ENCODE measurements at regions not wholly inside any gene's neighbourhood (a gene's known extent, or its start where the extent isn't known, plus 50 kb on each side); places are given as distances from the start of the nearest gene placed in this dataset.

- DNase-seq: no peak
These were observed 258.3 kb upstream of the MOCS1 start for GRCh38 chr6:40192516-40192915.

- no peak for DNase-seq
These were observed 254.7 kb upstream of the MOCS1 start for GRCh38 chr6:40188931-40189330.

DNA sequence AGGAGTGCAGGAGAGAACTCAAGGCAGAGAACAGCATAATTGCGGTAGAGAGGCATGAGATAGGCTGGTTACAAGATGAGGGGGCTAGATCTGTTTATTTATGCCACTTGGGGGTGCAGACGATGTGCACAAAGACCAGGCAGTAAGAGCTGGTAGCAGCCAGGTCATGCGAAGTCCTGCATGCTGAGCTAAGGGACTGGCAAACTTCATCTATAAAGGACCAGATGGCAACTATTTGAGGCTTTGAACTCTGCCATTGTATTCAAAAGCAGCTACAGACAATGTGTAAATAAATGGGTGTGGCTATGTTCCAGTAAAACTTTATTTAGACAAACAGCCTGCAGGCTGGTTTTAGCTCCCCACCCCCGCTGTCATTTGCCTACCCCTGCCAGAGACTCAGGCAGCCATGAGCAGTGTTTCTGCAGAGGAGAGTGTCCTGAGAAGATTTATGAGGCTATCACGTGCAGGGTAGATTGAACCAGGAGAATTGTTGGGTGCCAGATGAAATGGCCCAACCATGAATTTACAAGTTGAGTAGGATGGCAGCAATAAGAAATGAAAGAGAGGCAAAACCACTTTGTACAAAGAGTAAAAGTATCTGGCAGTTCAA, 253.4 kb upstream of the MOCS1 start:
- no peak for DNase-seq

DNA sequence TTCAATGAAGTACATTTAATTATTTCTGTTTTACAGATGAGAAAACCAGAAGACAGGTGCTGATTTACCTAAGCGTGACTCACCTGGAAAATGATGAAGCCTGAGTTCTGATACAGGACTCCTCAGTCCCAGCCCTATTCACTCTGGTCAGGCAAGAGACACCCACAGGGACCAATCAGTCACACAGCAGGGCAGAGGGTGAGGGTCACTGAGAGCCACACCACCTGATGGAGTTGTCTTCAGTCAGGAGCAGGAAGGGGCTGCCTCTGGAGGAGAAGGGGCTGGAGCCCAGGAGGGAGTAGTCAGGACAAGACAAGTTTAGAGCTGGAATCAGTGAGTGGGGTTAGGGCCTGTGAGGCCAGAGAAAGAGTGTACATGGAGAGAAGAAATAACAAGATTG, 251.2 kb upstream of the MOCS1 start:
- DNase-seq: no peak

GRCh38 chr6:40183902-40184301, 249.6 kb upstream of the MOCS1 start:
- DNase-seq: no peak

DNA sequence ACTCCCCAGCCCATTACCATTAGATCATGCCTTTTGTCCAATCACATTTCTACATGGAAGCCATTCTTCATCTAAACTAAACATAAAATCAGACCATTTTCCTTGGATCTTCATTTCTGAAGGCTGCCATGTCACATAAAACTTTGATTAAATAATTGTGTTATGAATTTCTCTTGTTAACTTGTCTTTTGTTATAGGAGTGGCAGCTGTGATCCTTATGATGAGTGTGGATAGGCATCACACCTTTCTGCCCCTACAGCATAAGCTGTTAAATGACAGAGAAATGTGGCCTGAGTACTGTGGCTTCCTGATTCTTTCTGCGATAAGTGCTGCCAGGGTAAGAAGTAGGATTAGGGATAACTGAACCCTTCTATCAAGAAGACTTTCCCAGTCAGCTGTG, 247.1 kb upstream of the MOCS1 start:
- no peak for DNase-seq

DNA sequence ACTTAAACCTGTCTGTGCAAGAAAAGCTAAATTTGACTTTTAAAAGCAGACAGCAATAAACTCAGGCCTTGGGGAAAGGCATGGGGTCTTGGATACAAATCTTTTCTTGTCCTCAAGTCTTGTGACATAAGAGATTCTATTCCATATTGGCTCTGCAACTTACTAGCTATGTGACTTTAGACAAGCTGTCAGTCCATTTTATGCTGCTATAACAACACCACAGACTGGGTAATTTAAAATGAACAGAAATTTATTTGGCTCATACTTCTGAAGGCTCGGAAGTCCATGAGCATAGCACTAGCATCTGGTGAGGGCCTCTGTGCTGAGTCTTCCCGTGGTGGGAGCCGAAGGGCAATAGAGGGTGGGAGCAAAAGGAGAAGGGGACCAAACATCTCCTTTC, 246.0 kb upstream of the MOCS1 start:
- no peak for DNase-seq

GRCh38 chr6:40179496-40179895, 245.2 kb upstream of the MOCS1 start:
- DNase-seq: no peak

- DNase-seq: no peak
These were observed 243.3 kb upstream of the MOCS1 start for GRCh38 chr6:40177598-40177997.

GRCh38 chr6:40176152-40176551, 241.9 kb upstream of the MOCS1 start:
- DNase-seq: no peak

- DNase-seq: no peak
These were observed 238.0 kb upstream of the MOCS1 start for GRCh38 chr6:40172272-40172671.

GRCh38 chr6:40171343-40171742, 237.1 kb upstream of the MOCS1 start:
- no peak for DNase-seq

GRCh38 chr6:40170856-40171255, 236.6 kb upstream of the MOCS1 start:
- no peak for DNase-seq

DNA sequence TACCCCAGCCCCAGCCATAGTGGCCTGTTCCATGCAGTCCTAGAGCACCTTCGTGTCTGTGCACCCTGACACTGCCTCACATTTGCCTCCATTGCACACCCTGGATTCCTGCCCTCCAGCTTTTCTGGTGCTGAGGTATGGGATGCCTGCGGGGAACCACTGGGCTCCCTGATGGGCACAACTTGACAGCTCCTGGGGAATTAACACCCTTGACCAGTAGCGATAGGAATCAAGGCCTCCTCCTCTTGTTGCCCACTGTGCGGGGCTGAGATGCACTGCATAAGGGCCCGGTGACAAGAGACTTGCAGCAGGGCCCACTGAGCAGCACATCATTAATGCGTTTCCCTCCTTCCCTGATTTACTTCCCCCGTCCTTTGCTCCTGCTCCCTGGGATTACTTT, 235.6 kb upstream of the MOCS1 start:
- DNase-seq: no peak

DNA sequence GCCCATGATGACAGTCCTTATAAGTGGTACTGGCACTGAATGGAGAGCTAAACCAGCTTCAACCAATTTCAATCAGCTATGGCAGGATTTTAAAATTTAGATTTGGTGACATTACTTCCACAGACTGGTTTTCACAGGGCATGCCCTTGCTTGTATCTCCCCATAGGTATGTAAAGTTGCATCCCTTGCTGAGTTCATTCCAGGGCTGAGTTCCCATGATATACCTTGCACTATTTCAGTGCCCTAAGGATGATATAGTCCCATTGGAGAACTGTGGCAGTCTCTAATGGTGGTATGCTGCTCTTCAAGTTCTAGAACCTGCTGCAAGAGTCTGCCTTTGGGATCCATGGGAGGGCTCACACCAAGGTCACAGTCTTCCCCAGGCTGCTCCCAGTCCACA, 232.7 kb upstream of the MOCS1 start:
- no peak for DNase-seq

GRCh38 chr6:40165036-40165709, 230.9 kb upstream of the MOCS1 start:
- DNase-seq: no peak

DNA sequence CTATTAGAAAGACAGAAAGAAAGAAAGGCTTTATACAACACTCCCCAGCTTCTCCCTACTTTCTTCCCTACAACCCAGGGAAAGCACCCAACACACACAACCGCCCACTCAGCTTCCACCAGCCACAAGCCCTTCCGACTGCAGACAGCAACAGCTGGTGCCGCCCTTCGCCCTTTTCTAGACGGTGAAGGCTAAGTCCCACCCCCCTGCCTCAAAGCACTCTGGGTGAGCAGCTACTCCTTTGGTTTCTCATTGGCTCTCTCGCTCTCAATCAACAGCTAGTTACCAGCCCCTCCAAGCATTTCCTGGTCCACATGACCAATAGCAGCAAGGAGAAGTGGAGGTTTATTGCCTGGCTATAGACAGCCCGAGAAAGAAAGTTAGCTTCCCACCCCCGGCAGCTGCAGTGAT, 230.1 kb upstream of the MOCS1 start:
- peak; percentile 16 for DNase-seq

DNA sequence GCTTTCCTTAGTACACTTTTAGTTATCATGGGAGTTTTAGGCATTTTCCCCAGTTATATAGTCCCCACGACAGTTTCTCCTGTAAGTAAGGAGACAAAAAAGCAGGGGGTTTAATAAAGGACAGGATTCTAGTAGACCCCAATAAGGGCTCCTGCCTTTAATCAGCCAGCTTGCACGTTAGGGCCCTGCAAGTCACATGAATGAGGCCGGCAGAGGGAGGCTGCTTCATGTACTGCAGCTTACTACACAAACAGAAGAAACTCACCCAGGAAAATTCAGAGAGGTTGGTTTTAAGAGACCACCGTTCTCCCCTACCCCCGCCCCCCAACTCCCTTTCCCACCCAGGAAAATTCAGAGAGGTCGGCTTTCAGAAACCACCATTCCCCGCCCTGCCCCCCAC, 229.7 kb upstream of the MOCS1 start:
- DNase-seq: no peak

DNA sequence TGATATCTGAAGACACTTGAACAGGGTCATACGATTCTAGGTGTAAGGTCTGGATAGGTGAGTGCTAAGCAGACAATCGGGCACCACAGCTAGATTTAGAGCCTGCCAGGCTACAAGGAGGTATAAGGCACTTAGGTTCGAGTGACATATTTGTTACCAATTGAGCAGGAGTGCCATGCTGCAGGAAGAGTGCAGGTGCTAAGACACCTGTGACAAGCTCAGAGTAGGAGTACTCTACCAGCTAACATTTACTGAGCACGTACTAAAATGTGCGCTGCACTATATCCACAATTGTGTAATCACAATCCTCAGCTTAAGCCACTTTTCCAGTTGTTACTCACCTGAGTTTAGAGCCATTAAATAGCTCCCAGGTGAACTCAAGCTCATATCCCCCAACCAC, 227.8 kb upstream of the MOCS1 start:
- no peak for DNase-seq

GRCh38 chr6:40160826-40161225, 226.6 kb upstream of the MOCS1 start:
- no peak for DNase-seq

- DNase-seq: no peak
These were observed 225.6 kb upstream of the MOCS1 start for GRCh38 chr6:40159865-40160264.

DNA sequence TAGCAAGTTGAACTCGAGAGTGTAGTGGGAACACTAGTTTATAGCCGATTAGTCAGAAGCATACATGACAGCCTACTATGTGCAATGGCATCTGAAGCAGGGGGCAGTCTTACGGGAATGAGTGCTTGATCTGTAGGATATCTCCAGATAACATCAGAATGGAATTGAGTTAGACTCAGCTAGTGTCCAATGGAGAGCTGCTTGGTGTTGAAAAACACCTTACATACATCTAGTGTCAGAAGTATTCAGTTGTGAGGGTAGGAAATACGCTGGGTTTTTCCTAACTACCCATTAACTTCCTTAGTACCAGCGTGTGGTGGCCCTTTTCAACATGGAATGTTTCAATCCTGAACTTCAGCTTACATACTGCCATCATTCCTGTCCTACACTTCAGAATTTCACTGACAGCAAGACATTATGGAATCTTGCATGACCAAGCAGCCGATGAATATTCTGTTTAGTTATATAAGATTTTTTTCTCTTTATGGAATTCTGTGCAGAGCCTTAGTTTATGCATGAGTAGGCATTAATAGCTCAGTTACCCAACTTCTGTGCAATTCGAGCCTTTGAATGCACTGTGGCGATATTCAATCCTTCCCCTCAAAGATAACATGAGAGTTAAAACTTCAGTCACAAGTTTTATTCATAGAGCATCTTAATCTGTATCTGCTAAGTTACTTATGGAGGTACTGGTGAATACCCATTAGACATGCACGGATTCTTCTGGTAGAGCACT, 218.6 kb upstream of the MOCS1 start:
- DNase-seq: no peak

- DNase-seq: no peak
These were observed 217.9 kb upstream of the MOCS1 start for GRCh38 chr6:40152196-40152595.

DNA sequence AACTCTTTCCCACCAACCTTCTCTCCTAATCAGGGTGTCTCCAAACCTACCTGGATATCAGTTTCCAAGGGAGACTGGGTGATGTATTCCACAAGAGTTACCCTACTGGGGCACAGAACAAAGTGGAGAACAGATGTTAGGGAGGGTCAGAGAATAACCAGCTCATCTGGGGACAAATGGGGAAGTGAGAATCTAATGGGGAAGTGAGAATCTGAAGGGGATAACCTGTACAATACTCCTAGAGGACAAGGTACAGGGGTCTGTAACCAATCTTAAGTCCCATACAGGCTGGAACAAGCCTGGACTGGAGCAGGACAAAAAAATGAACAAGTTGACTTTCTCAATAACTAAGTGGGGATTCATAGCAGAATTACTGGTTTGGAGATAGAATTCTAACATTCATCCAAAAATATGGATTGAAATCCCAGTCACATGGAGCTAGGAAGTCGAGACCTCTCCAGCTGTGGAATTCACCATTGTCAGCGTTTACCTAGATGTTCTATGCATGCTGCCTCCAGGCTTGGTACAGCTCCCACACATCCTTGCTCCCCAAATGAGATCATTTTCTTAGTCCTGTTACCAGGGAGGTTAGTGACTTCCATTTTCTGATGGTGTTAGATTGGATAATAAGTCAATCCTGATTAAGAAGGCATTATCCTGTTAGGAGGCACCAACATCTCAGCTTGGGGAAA, 214.8 kb upstream of the MOCS1 start:
- DNase-seq: no peak
